GM18498 (cell line): ENCODE measurements at regions not wholly inside any gene's neighbourhood (a gene's known extent, or its start where the extent isn't known, plus 50 kb on each side); places are given as distances from the start of the nearest gene placed in this dataset.

ENCODE experiments used
- ATAC-seq: cut with Tn5 transposase; IDR thresholded peaks from one replicate; pipeline ENCODE4 v1.9.1; 2021; ENCODE audit warnings: mild to moderate bottlenecking, moderate library complexity; ENCODE audit not compliant: unreplicated experiment

GRCh38 chr13:64075543-64076271, 2660.1 kb upstream of the PCDH20 start:
- ATAC-seq, result no peak

GRCh38 chr13:64074971-64075474, 2659.4 kb upstream of the PCDH20 start:
- no peak for ATAC-seq

GRCh38 chr13:64073203-64073602, 2657.6 kb upstream of the PCDH20 start:
- ATAC-seq, result no peak

- no peak for ATAC-seq
These were observed 2655.7 kb upstream of the PCDH20 start for GRCh38 chr13:64071352-64071751.

GRCh38 chr13:64069892-64070291, 2654.2 kb upstream of the PCDH20 start:
- no peak for ATAC-seq

GRCh38 chr13:64066711-64067110, 2651.1 kb upstream of the PCDH20 start:
- no peak for ATAC-seq

- ATAC-seq, result no peak
These were observed 2646.0 kb upstream of the PCDH20 start for GRCh38 chr13:64061649-64062048.

- no peak for ATAC-seq
These were observed 2641.8 kb upstream of the PCDH20 start for GRCh38 chr13:64057372-64058020.

GRCh38 chr13:64054321-64054720, 2638.7 kb upstream of the PCDH20 start:
- no peak for ATAC-seq

GRCh38 chr13:64052521-64052920, 2636.9 kb upstream of the PCDH20 start:
- no peak for ATAC-seq

- no peak for ATAC-seq
These were observed 2635.6 kb upstream of the PCDH20 start for GRCh38 chr13:64051278-64051677.

- ATAC-seq, result no peak
These were observed 2625.6 kb upstream of the PCDH20 start for GRCh38 chr13:64041296-64041695.

- no peak for ATAC-seq
These were observed 2618.3 kb upstream of the PCDH20 start for GRCh38 chr13:64033921-64034320.

GRCh38 chr13:64029343-64030093, 2613.9 kb upstream of the PCDH20 start:
- no peak for ATAC-seq

GRCh38 chr13:64028551-64028950, 2612.9 kb upstream of the PCDH20 start:
- ATAC-seq, result no peak

GRCh38 chr13:64020126-64020525, 2604.5 kb upstream of the PCDH20 start:
- ATAC-seq, result no peak

GRCh38 chr13:64007339-64007738, 2591.7 kb upstream of the PCDH20 start:
- ATAC-seq, result no peak

- ATAC-seq, result no peak
These were observed 2584.7 kb upstream of the PCDH20 start for GRCh38 chr13:64000321-64000720.

GRCh38 chr13:63999614-64000305, 2584.1 kb upstream of the PCDH20 start:
- ATAC-seq, result no peak

GRCh38 chr13:63983366-63983765, 2567.7 kb upstream of the PCDH20 start:
- no peak for ATAC-seq

- ATAC-seq, result no peak
These were observed 2564.3 kb upstream of the PCDH20 start for GRCh38 chr13:63979951-63980350.
